ENCODE measurements at regions not wholly inside any gene's neighbourhood (a gene's known extent, or its start where the extent isn't known, plus 50 kb on each side); places are given as distances from the start of the nearest gene placed in this dataset.

GRCh38 chr5:52665559-52665958 is 122.2 kb upstream of the ITGA1 start (continued):
- TF ChIP-seq, protein P1, sequence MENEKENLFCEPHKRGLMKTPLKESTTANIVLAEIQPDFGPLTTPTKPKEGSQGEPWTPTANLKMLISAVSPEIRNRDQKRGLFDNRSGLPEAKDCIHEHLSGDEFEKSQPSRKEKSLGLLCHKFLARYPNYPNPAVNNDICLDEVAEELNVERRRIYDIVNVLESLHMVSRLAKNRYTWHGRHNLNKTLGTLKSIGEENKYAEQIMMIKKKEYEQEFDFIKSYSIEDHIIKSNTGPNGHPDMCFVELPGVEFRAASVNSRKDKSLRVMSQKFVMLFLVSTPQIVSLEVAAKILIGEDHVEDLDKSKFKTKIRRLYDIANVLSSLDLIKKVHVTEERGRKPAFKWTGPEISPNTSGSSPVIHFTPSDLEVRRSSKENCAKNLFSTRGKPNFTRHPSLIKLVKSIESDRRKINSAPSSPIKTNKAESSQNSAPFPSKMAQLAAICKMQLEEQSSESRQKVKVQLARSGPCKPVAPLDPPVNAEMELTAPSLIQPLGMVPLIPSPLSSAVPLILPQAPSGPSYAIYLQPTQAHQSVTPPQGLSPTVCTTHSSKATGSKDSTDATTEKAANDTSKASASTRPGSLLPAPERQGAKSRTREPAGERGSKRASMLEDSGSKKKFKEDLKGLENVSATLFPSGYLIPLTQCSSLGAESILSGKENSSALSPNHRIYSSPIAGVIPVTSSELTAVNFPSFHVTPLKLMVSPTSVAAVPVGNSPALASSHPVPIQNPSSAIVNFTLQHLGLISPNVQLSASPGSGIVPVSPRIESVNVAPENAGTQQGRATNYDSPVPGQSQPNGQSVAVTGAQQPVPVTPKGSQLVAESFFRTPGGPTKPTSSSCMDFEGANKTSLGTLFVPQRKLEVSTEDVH (IDR thresholded peaks at IDR 0.05; ENCODE audit: low read depth, partially characterized antibody) = no peak
- TF ChIP-seq CBX3 (IDR thresholded peaks at IDR 0.05; ENCODE audit: borderline replicate concordance, low read depth) = no peak
- no peak for TF ChIP-seq USF2 (IDR thresholded peaks at IDR 0.05; ENCODE audit: borderline replicate concordance, low read depth, low read length)
- TF ChIP-seq HDAC2 (IDR thresholded peaks at IDR 0.05) = no peak

DNA sequence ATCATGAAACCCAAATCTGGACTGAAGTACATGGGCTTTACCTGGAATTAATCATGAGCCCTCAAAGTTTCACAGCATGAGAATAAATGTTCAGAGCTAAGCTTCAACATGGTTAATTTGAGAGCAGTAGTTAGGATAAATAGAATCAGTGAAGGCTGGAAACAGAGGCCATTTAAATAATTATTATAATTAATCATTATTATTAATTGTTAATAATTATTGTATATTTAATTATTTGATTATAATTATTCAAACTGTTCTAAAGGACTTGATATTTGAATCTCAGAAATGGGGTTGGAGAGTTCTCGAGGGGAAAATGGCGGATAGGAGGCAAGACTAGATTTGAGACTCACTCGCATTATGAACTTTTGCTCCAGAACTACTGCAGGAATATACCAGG is 119.6 kb upstream of the ITGA1 start:
- CTCF ChIA-PET = no interaction called here
- Histone ChIP-seq H3K4me2 (ENCODE audit: control insufficient read depth, insufficient read depth) (no peak overlapping the region), H3K9ac (ENCODE audit: control insufficient read depth, insufficient read depth, low read length) (no peak overlapping the region), H3K4me1 (ENCODE audit: control insufficient read depth, insufficient read depth, low read length) (no peaks in the 10 kb centered on the region), H3K9me3 (replicated peaks; ENCODE audit: control insufficient read depth, insufficient read depth, low read length) (no peaks in the 10 kb centered on the region), H3K27me3 (replicated peaks in 1 of 2; ENCODE audit: control insufficient read depth in 2 of 2, insufficient read depth in 2 of 2, low read length in 1 of 2) (no peaks in the 10 kb centered on the region), H3K36me3 (ENCODE audit: control insufficient read depth in 2 of 2, insufficient read depth in 2 of 2, low read length in 1 of 2) (no peaks in the 10 kb centered on the region), H3K27ac (ENCODE audit: control insufficient read depth, insufficient read depth) (no peak overlapping the region), H2AFZ (ENCODE audit: control insufficient read depth, low read depth, low read length) (no peak overlapping the region), H3K4me3 (no peak overlapping the region), H4K20me1 (ENCODE audit: control insufficient read depth, insufficient read depth) (no peaks in the 10 kb centered on the region), H3K79me2 (ENCODE audit: control insufficient read depth, insufficient read depth, low read length) (no peaks in the 10 kb centered on the region)
- in situ Hi-C loops (cut with MboI) (loop anchor here (25.0 kb wide), 1 partner anchor 1281 kb away; the partner anchor contains the start of gene ISL1), intact Hi-C loops (cut with micrococcal nuclease; ENCODE audit: unreplicated experiment) (no loop called here)
- POLR2A ChIA-PET = no interaction called here
- TF ChIP-seq LARP7 (IDR thresholded peaks at IDR 0.05) (no peak), BACH1 (IDR thresholded peaks at IDR 0.05; ENCODE audit: borderline replicate concordance) (no peak), SREBF2 (IDR thresholded peaks at IDR 0.05; ENCODE audit: low read length) (no peak), PRDM15 (CRISPR knock-in tag; IDR thresholded peaks at IDR 0.05) (no peak), CBX5 (IDR thresholded peaks at IDR 0.05; ENCODE audit: low read depth) (no peak), STAT1 (conservative IDR thresholded peaks at IDR 0.05) (no peak), CBFB (IDR thresholded peaks at IDR 0.05; ENCODE audit: low read depth) (no peak), ETV6 (conservative IDR thresholded peaks at IDR 0.05 in 1 of 2, IDR thresholded peaks at IDR 0.05 in 1 of 2; ENCODE audit: borderline replicate concordance in 1 of 2, low read depth in 1 of 2) (no peak), DPF2 (IDR thresholded peaks at IDR 0.05) (no peak), SREBF1 (IDR thresholded peaks at IDR 0.05; ENCODE audit: low read length) (no peak), YBX1 (IDR thresholded peaks at IDR 0.05) (no peak)
- TF ChIP-seq, protein P2, sequence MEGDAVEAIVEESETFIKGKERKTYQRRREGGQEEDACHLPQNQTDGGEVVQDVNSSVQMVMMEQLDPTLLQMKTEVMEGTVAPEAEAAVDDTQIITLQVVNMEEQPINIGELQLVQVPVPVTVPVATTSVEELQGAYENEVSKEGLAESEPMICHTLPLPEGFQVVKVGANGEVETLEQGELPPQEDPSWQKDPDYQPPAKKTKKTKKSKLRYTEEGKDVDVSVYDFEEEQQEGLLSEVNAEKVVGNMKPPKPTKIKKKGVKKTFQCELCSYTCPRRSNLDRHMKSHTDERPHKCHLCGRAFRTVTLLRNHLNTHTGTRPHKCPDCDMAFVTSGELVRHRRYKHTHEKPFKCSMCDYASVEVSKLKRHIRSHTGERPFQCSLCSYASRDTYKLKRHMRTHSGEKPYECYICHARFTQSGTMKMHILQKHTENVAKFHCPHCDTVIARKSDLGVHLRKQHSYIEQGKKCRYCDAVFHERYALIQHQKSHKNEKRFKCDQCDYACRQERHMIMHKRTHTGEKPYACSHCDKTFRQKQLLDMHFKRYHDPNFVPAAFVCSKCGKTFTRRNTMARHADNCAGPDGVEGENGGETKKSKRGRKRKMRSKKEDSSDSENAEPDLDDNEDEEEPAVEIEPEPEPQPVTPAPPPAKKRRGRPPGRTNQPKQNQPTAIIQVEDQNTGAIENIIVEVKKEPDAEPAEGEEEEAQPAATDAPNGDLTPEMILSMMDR (IDR thresholded peaks at IDR 0.05 in 2 of 3, conservative IDR thresholded peaks at IDR 0.05 in 1 of 3; ENCODE audit: control insufficient read depth in 2 of 3, extremely low read depth in 1 of 3, insufficient read depth in 1 of 3, low read depth in 3 of 3, low read length in 3 of 3) = no peak
- RAD21 ChIA-PET (ENCODE audit: unreplicated experiment) = no interaction called here
- ATAC-seq (no peak), FAIRE-seq (no peak), DNase-seq (ENCODE audit: low read depth, low spot score) (no peak)
- SMC1A ChIA-PET (ENCODE audit: uncharacterized antibody, unreplicated experiment) = no interaction called here
- no TSS peak for BruUV-seq (replicated peaks)
- WGBS (ENCODE audit: insufficient coverage, insufficient replicate concordance, low lambda C conversion rate, missing lambda C conversion rate) = 40% methylated on average over 3 of the region's 3 CpGs
